Calu3 (cell line): ENCODE measurements at regions not wholly inside any gene's neighbourhood (a gene's known extent, or its start where the extent isn't known, plus 50 kb on each side); places are given as distances from the start of the nearest gene placed in this dataset.

Experiments used
- BruUV-seq: library from RNA; stranded (reverse); fragments of 400-500 nt; replicated peaks from 2 replicates; lab custom pipeline; 2021; lab: Mats Ljungman, UMichigan
- CTCF ChIA-PET: fragments of 300-600 bp; sonication (Branson Sonifier 250); formaldehyde crosslinking; loops from one replicate; lab custom pipeline; 2022; ENCODE audit warnings: antibody characterized with exemption; lab: Charles Lee
- DNase-seq: peaks from one replicate; pipeline ENCODE4 v3.0.0; 2022
- H3K27ac Mint-ChIP-seq: one replicate; pipeline ENCODE4 v1.8.0; 2022; ENCODE audit warnings: mixed read lengths; ENCODE audit not compliant: unreplicated experiment
- H3K27me3 Mint-ChIP-seq: one replicate; pipeline ENCODE4 v1.8.0; 2022; ENCODE audit warnings: mixed read lengths; ENCODE audit not compliant: unreplicated experiment
- H3K36me3 Mint-ChIP-seq: one replicate; pipeline ENCODE4 v1.8.0; 2022; ENCODE audit warnings: mild to moderate bottlenecking, moderate library complexity, mixed read lengths; ENCODE audit not compliant: insufficient read depth, unreplicated experiment
- H3K4me1 Mint-ChIP-seq: one replicate; pipeline ENCODE4 v1.8.0; 2022; ENCODE audit warnings: mild to moderate bottlenecking, low read depth, mixed read lengths; ENCODE audit not compliant: unreplicated experiment
- H3K4me3 Mint-ChIP-seq: one replicate; pipeline ENCODE4 v1.8.0; 2022; ENCODE audit warnings: mild to moderate bottlenecking, low read depth, moderate library complexity, mixed read lengths; ENCODE audit not compliant: unreplicated experiment
- H3K9me3 Mint-ChIP-seq: one replicate; pipeline ENCODE4 v1.8.0; 2022; ENCODE audit warnings: low read depth, mixed read lengths; ENCODE audit not compliant: unreplicated experiment
- intact Hi-C: fragments of 100-400 bp; cut with micrococcal nuclease; formaldehyde crosslinking; loops from one replicate; pipeline ENCODE4 v1.10.0; 2022; ENCODE audit not compliant: unreplicated experiment
- TF ChIP-seq, protein P1 (sequence below): fragments of 200-600 bp; IDR thresholded peaks from one replicate; pipeline ENCODE4 v1.8.0; 2022; ENCODE audit warnings: antibody characterized with exemption; ENCODE audit not compliant: unreplicated experiment

GRCh38 chr6:139839506-139840156 is 465.2 kb upstream of the CITED2 start:
- CTCF ChIA-PET = no interaction called here
- no TSS peak for BruUV-seq
- no peaks in the 10 kb centered on the region for H3K4me1 Mint-ChIP-seq
- H3K4me3 Mint-ChIP-seq = no peak overlapping the region
- intact Hi-C loops = no loop called here
- peaks cover 3% of the 10 kb centered on the region for H3K9me3 Mint-ChIP-seq
- H3K27ac Mint-ChIP-seq = no peak overlapping the region
- no peaks in the 10 kb centered on the region for H3K36me3 Mint-ChIP-seq
- TF ChIP-seq, protein P1, sequence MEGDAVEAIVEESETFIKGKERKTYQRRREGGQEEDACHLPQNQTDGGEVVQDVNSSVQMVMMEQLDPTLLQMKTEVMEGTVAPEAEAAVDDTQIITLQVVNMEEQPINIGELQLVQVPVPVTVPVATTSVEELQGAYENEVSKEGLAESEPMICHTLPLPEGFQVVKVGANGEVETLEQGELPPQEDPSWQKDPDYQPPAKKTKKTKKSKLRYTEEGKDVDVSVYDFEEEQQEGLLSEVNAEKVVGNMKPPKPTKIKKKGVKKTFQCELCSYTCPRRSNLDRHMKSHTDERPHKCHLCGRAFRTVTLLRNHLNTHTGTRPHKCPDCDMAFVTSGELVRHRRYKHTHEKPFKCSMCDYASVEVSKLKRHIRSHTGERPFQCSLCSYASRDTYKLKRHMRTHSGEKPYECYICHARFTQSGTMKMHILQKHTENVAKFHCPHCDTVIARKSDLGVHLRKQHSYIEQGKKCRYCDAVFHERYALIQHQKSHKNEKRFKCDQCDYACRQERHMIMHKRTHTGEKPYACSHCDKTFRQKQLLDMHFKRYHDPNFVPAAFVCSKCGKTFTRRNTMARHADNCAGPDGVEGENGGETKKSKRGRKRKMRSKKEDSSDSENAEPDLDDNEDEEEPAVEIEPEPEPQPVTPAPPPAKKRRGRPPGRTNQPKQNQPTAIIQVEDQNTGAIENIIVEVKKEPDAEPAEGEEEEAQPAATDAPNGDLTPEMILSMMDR = no peak
- DNase-seq = no peak
- no peaks in the 10 kb centered on the region for H3K27me3 Mint-ChIP-seq

DNA sequence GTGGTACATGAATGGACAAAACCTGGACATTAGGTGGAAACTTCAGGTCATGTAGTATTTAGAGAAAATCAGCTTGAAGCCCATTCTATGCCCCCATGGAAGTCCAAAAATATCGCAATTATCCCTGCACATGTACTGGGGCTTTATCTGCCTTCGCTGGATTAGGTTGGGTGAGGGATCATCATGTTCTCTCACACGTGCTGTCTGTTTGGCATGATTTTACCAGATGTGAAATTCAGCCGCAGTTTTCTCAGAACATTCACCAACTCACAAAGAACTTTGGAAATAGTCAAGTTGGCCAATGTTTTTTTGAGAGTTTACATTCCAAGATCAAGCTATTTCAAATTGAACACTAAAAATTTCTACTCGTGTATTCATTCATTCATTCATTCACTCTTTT is 459.8 kb upstream of the CITED2 start:
- TF ChIP-seq, protein P1 = no peak
- Mint-ChIP-seq H3K4me1 (no peaks in the 10 kb centered on the region), H3K4me3 (no peak overlapping the region), H3K27me3 (no peaks in the 10 kb centered on the region), H3K9me3 (no peaks in the 10 kb centered on the region), H3K27ac (no peak overlapping the region), H3K36me3 (no peaks in the 10 kb centered on the region)
- intact Hi-C loops = no loop called here
- BruUV-seq = no TSS peak
- DNase-seq = no peak
- CTCF ChIA-PET = interaction anchor here (0.7 kb wide), 1 partner anchor 131 kb away, joined by 4 read pairs; no protein-coding TSS in a partner anchor

- no peak overlapping the region for H3K4me3 Mint-ChIP-seq
- H3K27ac Mint-ChIP-seq = no peak overlapping the region
- TF ChIP-seq, protein P1 = no peak
- no peaks in the 10 kb centered on the region for H3K4me1 Mint-ChIP-seq
- CTCF ChIA-PET = no interaction called here
- H3K9me3 Mint-ChIP-seq = no peaks in the 10 kb centered on the region
- H3K36me3 Mint-ChIP-seq = no peaks in the 10 kb centered on the region
- no peaks in the 10 kb centered on the region for H3K27me3 Mint-ChIP-seq
- DNase-seq = no peak
- intact Hi-C loops = no loop called here
- BruUV-seq = no TSS peak
Observed at GRCh38 chr6:139833592-139833991, 459.1 kb upstream of the CITED2 start.

- intact Hi-C loops = no loop called here
- CTCF ChIA-PET = no interaction called here
- no peaks in the 10 kb centered on the region for H3K36me3 Mint-ChIP-seq
- no peaks in the 10 kb centered on the region for H3K9me3 Mint-ChIP-seq
- H3K4me1 Mint-ChIP-seq = no peaks in the 10 kb centered on the region
- BruUV-seq = no TSS peak
- no peak overlapping the region for H3K4me3 Mint-ChIP-seq
- no peaks in the 10 kb centered on the region for H3K27me3 Mint-ChIP-seq
- TF ChIP-seq, protein P1 = no peak
- DNase-seq = no peak
- H3K27ac Mint-ChIP-seq = no peak overlapping the region
Observed at GRCh38 chr6:139832493-139833305, 458.3 kb upstream of the CITED2 start.
